ENCODE measurements at regions not wholly inside any gene's neighbourhood (a gene's known extent, or its start where the extent isn't known, plus 50 kb on each side); places are given as distances from the start of the nearest gene placed in this dataset.
A peak's percentile ranks its signal among the peaks of the same experiment; 100 is the strongest.

DNA sequence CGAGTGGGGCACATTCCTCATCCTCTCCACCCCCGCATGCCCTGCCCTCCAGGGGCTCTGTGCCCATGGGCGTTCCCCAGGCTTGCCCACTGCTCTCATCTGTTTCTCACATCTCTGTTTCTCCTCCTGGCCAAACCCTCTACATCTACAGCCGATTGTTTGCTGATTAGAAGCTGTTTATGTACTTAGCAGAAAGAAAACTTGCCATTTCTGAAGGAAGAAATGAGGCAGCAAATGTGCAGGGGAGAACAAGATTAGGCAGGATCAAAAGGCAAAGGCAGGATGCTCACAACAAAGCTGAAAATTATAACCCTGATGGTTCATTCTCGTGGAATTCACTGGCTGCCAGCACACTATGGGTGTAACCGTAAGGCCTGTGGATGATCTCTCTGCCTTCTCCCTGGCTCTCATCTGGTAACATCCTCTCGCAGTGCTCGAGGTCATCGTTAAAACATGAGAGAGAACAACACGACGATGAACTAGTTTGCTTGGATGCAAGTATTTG, 111.6 kb upstream of the KLF14 start:
- Mint-ChIP-seq H3K9me3 (peaks cover 13% of the 10 kb centered on the region), H3K27ac (peak overlapping the region; percentile 98), H3K4me1 (ENCODE audit: low read depth) (peaks cover 90% of the 10 kb centered on the region), H3K27me3 (ENCODE audit: insufficient read depth) (peaks cover 15% of the 10 kb centered on the region; the same call in 1 of the 2 replicates), H3K36me3 (ENCODE audit: low read depth) (peaks cover 41% of the 10 kb centered on the region), H3K4me3 (peak overlapping the region; percentile 85)
- TF ChIP-seq CTCF (IDR thresholded peaks at IDR 0.05), result no peak
- peak; percentile 93 for DNase-seq

DNA sequence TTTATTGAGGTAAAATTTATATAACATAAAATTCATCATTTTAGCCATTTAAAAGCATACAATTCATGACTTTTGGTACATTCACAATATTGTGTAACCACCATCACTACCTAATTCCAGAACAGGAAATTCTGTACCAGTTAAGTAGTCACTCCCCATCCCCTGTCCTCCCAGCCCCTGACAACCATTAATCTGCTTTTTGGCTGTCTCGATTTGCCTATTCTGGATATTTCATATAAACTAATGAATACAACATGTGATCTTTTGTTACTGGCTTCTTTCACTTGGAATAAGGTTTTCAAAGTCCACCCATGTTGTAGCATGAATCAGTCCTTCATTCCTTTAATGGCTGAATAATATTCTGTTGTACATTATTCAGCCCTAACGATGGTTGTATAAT, 115.6 kb upstream of the KLF14 start:
- DNase-seq, result no peak
- peaks cover 94% of the 10 kb centered on the region for H3K4me1 Mint-ChIP-seq (ENCODE audit: low read depth)
- TF ChIP-seq CTCF (IDR thresholded peaks at IDR 0.05), result no peak
- peak overlapping the region; percentile 66 for H3K27ac Mint-ChIP-seq
- peaks cover 54% of the 10 kb centered on the region for H3K36me3 Mint-ChIP-seq (ENCODE audit: low read depth)
- peak overlapping the region; percentile 26; the same call in 1 of the 2 replicates for H3K4me3 Mint-ChIP-seq
- H3K9me3 Mint-ChIP-seq, result no peaks in the 10 kb centered on the region; the same call in 1 of the 2 replicates
- H3K27me3 Mint-ChIP-seq (ENCODE audit: insufficient read depth), result peaks cover 26% of the 10 kb centered on the region; the same call in 1 of the 2 replicates

DNA sequence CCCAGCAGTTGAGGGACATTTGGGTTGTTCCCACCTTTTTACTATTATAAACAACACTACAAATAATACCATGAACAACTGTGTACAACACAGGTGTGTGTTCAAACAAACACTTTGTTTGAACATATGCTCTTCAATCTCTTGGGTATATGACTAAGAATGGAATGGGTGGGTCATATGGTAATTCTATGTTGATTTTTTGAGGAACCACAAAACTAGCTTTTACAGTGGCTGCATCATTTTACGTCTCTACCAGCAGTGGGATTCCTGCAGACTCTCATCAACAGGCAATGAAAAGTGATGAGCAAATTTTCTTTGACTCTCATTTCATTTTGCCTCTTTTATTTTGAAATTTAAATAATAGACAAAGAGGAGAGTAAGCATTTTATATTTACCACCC, 116.9 kb upstream of the KLF14 start:
- Mint-ChIP-seq H3K4me1 (ENCODE audit: low read depth) (peaks cover 94% of the 10 kb centered on the region), H3K9me3 (peaks cover 4% of the 10 kb centered on the region), H3K27ac (peak overlapping the region; percentile 66), H3K36me3 (ENCODE audit: low read depth) (peaks cover 68% of the 10 kb centered on the region), H3K4me3 (peak overlapping the region; percentile 27), H3K27me3 (ENCODE audit: insufficient read depth) (peaks cover 34% of the 10 kb centered on the region)
- DNase-seq, result no peak
- no peak for TF ChIP-seq CTCF (IDR thresholded peaks at IDR 0.05)

- DNase-seq, result no peak
- no peak for TF ChIP-seq CTCF (IDR thresholded peaks at IDR 0.05)
- peak overlapping the region; percentile 71 for H3K4me3 Mint-ChIP-seq
- peaks cover 82% of the 10 kb centered on the region for H3K36me3 Mint-ChIP-seq (ENCODE audit: low read depth)
- peaks cover 95% of the 10 kb centered on the region for H3K4me1 Mint-ChIP-seq (ENCODE audit: low read depth)
- peaks cover 36% of the 10 kb centered on the region for H3K27me3 Mint-ChIP-seq (ENCODE audit: insufficient read depth)
- H3K9me3 Mint-ChIP-seq, result peaks cover 24% of the 10 kb centered on the region
- peak overlapping the region; percentile 82 for H3K27ac Mint-ChIP-seq
These were observed 118.9 kb upstream of the KLF14 start for GRCh38 chr7:130852867-130853266.

- TF ChIP-seq CTCF (IDR thresholded peaks at IDR 0.05), result peak; percentile 27; the same call in 1 of the 2 replicates
- Mint-ChIP-seq H3K27me3 (ENCODE audit: insufficient read depth) (peaks cover 40% of the 10 kb centered on the region), H3K4me1 (ENCODE audit: low read depth) (peaks cover 96% of the 10 kb centered on the region), H3K9me3 (peaks cover 32% of the 10 kb centered on the region), H3K36me3 (ENCODE audit: low read depth) (peaks cover 85% of the 10 kb centered on the region), H3K4me3 (peak overlapping the region; percentile 71), H3K27ac (peak overlapping the region; percentile 82)
- peak; percentile 94 for DNase-seq
These were observed 119.7 kb upstream of the KLF14 start for GRCh38 chr7:130853503-130854279.
